ENCODE measurements at regions not wholly inside any gene's neighbourhood (a gene's known extent, or its start where the extent isn't known, plus 50 kb on each side); places are given as distances from the start of the nearest gene placed in this dataset.
"Not testable (repeated sequence)": the region's sequence is repeated elsewhere in the genome, so short reads cannot be mapped to it uniquely, and the experiment has no call there.

DNA sequence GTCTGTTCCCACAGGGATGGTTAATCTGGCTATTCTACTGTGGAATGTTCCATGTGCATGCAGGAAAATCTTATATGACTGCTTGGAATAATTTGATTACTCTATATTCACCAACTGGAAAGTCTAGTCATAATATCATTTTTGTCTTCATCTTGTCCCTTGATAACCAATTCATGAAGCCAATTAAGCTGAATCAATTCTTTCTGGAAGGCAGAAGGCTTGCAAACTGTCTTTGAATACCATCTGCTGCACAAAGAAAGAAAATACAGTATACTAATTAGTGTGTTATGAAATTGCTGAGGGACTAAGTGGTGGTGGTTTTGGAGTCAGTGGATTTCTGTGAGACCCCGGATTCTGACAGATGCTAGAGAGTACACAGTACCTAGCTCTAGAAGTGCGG, 546.5 kb upstream of the MIS18BP1 start:
- no peak overlapping the region for H3K9ac ChIP-seq (ENCODE audit: insufficient read length)
- no peak overlapping the region for H3K27ac ChIP-seq
- no peak overlapping the region for H3K4me3 ChIP-seq
- DNase-seq (ENCODE audit: low read depth, low spot score), result no peak
- H3K9me3 ChIP-seq (ENCODE audit: low read depth, low read length), result no peaks in the 10 kb centered on the region
- TF ChIP-seq POLR2AphosphoS5 (IDR thresholded peaks at IDR 0.05; ENCODE audit: borderline replicate concordance, low read depth, low read length) (no peak), EZH2 (IDR thresholded peaks at IDR 0.05) (no peak), FOXP2 (optimal IDR thresholded peaks at IDR 0.05; ENCODE audit: control extremely low read depth, extremely low read length, insufficient read depth) (no peak)
- H3K36me3 ChIP-seq (ENCODE audit: insufficient read depth, low read length), result no peaks in the 10 kb centered on the region

DNA sequence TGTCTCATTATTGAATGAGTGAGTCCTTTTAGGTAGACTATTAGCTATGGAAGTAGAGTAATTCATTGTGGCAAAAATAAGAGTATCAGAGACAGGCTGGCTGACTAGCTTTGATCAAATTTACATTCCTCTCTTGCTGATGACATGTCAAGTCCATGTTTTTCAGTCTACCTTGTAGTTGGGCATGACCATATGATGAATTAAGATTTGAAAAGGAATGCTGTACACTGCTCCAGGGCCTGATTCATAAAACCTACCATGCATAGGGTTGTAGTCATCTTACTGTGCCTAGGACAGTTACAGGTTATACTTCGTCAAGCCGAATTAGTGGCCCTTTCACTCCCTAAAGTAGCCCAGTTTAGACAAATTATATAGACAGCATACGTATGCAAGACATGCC, 545.7 kb upstream of the MIS18BP1 start:
- no peaks in the 10 kb centered on the region for H3K36me3 ChIP-seq (ENCODE audit: insufficient read depth, low read length)
- H3K9me3 ChIP-seq (ENCODE audit: low read depth, low read length), result no peaks in the 10 kb centered on the region
- no peak overlapping the region for H3K27ac ChIP-seq
- no peak overlapping the region for H3K9ac ChIP-seq (ENCODE audit: insufficient read length)
- TF ChIP-seq EZH2 (IDR thresholded peaks at IDR 0.05) (no peak), FOXP2 (optimal IDR thresholded peaks at IDR 0.05; ENCODE audit: control extremely low read depth, extremely low read length, insufficient read depth) (no peak), POLR2AphosphoS5 (IDR thresholded peaks at IDR 0.05; ENCODE audit: borderline replicate concordance, low read depth, low read length) (no peak)
- no peak overlapping the region for H3K4me3 ChIP-seq
- no peak for DNase-seq (ENCODE audit: low read depth, low spot score)

- H3K36me3 ChIP-seq (ENCODE audit: insufficient read depth, low read length); H3K4me3 ChIP-seq; DNase-seq (ENCODE audit: low read depth, low spot score); H3K9me3 ChIP-seq (ENCODE audit: low read depth, low read length); H3K27ac ChIP-seq; H3K9ac ChIP-seq (ENCODE audit: insufficient read length): not testable (repeated sequence)
These were observed 543.0 kb upstream of the MIS18BP1 start for GRCh38 chr14:45796006-45796405.

DNA sequence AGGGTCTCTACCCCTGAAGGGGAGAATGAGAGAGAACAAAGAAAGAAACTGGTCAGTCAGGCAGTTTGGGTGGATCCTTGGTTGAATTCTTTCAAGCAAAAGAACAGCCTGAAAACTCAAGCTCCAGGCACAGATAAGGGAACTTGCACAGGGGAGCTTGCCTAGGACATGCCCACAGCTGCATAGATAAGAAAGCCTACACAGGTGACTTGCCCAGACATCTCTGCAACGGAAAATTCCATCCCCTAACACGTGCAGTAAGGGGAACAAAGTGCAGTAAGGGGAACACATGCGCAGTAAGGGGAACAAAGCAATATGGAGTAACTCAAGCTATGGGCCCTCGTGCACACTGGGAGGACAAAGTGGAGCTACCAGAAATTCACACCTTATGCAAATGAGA, 540.1 kb upstream of the MIS18BP1 start:
- TF ChIP-seq EZH2 (IDR thresholded peaks at IDR 0.05) (no peak), POLR2AphosphoS5 (IDR thresholded peaks at IDR 0.05; ENCODE audit: borderline replicate concordance, low read depth, low read length) (no peak), FOXP2 (optimal IDR thresholded peaks at IDR 0.05; ENCODE audit: control extremely low read depth, extremely low read length, insufficient read depth) (no peak)
- DNase-seq (ENCODE audit: low read depth, low spot score), result no peak
- Histone ChIP-seq H3K9ac (ENCODE audit: insufficient read length) (no peak overlapping the region), H3K9me3 (ENCODE audit: low read depth, low read length) (no peaks in the 10 kb centered on the region), H3K36me3 (ENCODE audit: insufficient read depth, low read length) (no peaks in the 10 kb centered on the region), H3K27ac (no peak overlapping the region), H3K4me3 (no peak overlapping the region)

- no peak for DNase-seq (ENCODE audit: low read depth, low spot score)
- no peaks in the 10 kb centered on the region for H3K36me3 ChIP-seq (ENCODE audit: insufficient read depth, low read length)
- H3K27ac ChIP-seq, result no peak overlapping the region
- H3K9ac ChIP-seq (ENCODE audit: insufficient read length), result no peak overlapping the region
- H3K4me3 ChIP-seq, result no peak overlapping the region
- TF ChIP-seq EZH2 (IDR thresholded peaks at IDR 0.05) (no peak), FOXP2 (optimal IDR thresholded peaks at IDR 0.05; ENCODE audit: control extremely low read depth, extremely low read length, insufficient read depth) (no peak), POLR2AphosphoS5 (IDR thresholded peaks at IDR 0.05; ENCODE audit: borderline replicate concordance, low read depth, low read length) (no peak)
- peaks cover 4% of the 10 kb centered on the region; the same call in 1 of the 2 replicates for H3K9me3 ChIP-seq (ENCODE audit: low read depth, low read length)
These were observed 537.3 kb upstream of the MIS18BP1 start for GRCh38 chr14:45790293-45790692.

- no peaks in the 10 kb centered on the region for H3K36me3 ChIP-seq (ENCODE audit: insufficient read depth, low read length)
- no peak overlapping the region for H3K9ac ChIP-seq (ENCODE audit: insufficient read length)
- no peak overlapping the region for H3K27ac ChIP-seq
- H3K4me3 ChIP-seq, result no peak overlapping the region
- no peak for TF ChIP-seq FOXP2 (optimal IDR thresholded peaks at IDR 0.05; ENCODE audit: control extremely low read depth, extremely low read length, insufficient read depth)
- no peak for TF ChIP-seq EZH2 (IDR thresholded peaks at IDR 0.05)
- no peak for TF ChIP-seq POLR2AphosphoS5 (IDR thresholded peaks at IDR 0.05; ENCODE audit: borderline replicate concordance, low read depth, low read length)
- no peak for DNase-seq (ENCODE audit: low read depth, low spot score)
- peaks cover 4% of the 10 kb centered on the region; the same call in 1 of the 2 replicates for H3K9me3 ChIP-seq (ENCODE audit: low read depth, low read length)
These were observed 534.2 kb upstream of the MIS18BP1 start for GRCh38 chr14:45787167-45787566.

DNA sequence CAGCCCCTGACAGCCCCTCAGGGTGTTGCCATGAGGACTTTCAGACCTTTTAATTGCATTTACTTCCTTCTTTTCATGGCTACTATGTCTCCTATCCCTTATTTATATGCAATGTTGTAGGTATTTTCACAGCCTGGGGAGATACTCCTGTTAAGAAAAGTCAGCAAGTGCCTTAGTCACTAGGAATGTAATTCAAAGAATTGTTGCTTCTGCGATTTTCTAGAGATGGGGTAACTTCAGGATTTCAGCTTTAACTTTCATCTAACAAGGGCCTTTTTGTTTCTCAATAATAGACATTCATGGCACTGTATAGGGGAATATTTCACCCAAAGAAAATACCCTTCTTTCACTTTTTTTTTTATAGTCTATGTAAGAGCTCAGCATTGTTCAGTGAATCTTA, 533.3 kb upstream of the MIS18BP1 start:
- DNase-seq (ENCODE audit: low read depth, low spot score), result no peak
- TF ChIP-seq EZH2 (IDR thresholded peaks at IDR 0.05) (no peak), FOXP2 (optimal IDR thresholded peaks at IDR 0.05; ENCODE audit: control extremely low read depth, extremely low read length, insufficient read depth) (no peak), POLR2AphosphoS5 (IDR thresholded peaks at IDR 0.05; ENCODE audit: borderline replicate concordance, low read depth, low read length) (no peak)
- Histone ChIP-seq H3K36me3 (ENCODE audit: insufficient read depth, low read length) (no peaks in the 10 kb centered on the region), H3K9ac (ENCODE audit: insufficient read length) (no peak overlapping the region), H3K9me3 (ENCODE audit: low read depth, low read length) (peaks cover 4% of the 10 kb centered on the region; the same call in 1 of the 2 replicates), H3K4me3 (no peak overlapping the region), H3K27ac (no peak overlapping the region)

DNA sequence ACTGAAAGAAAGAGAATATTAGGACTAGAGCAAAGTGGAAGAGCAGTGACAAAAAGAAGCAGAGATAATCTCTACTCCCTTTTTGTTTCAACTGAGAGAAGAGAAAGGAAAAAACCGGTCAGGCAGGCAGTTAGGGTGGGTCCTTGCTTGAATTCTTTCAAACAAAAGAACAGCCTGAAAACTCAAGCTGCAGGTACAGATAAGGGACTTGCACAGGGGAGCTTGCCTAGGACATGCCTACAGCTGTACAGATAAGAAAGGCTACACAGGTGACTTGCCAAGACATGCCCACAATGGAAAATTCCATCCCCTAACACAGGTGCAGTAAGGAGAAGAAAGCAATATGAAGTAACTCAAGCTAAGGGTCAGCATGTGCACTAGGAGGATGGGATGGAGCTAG, 532.2 kb upstream of the MIS18BP1 start:
- no peak overlapping the region for H3K27ac ChIP-seq
- TF ChIP-seq FOXP2 (optimal IDR thresholded peaks at IDR 0.05; ENCODE audit: control extremely low read depth, extremely low read length, insufficient read depth) (no peak), EZH2 (IDR thresholded peaks at IDR 0.05) (no peak), POLR2AphosphoS5 (IDR thresholded peaks at IDR 0.05; ENCODE audit: borderline replicate concordance, low read depth, low read length) (no peak)
- DNase-seq (ENCODE audit: low read depth, low spot score), result no peak
- H3K9me3 ChIP-seq (ENCODE audit: low read depth, low read length), result peaks cover 4% of the 10 kb centered on the region; the same call in 1 of the 2 replicates
- no peaks in the 10 kb centered on the region for H3K36me3 ChIP-seq (ENCODE audit: insufficient read depth, low read length)
- no peak overlapping the region for H3K4me3 ChIP-seq
- H3K9ac ChIP-seq (ENCODE audit: insufficient read length), result no peak overlapping the region

- TF ChIP-seq FOXP2 (optimal IDR thresholded peaks at IDR 0.05; ENCODE audit: control extremely low read depth, extremely low read length, insufficient read depth), result no peak
- TF ChIP-seq POLR2AphosphoS5 (IDR thresholded peaks at IDR 0.05; ENCODE audit: borderline replicate concordance, low read depth, low read length), result no peak
- TF ChIP-seq EZH2 (IDR thresholded peaks at IDR 0.05), result no peak
- no peak overlapping the region for H3K4me3 ChIP-seq
These were observed 513.2 kb upstream of the MIS18BP1 start for GRCh38 chr14:45766247-45766646.

More at GRCh38 chr14:45766247-45766646, 513.2 kb upstream of the MIS18BP1 start:
- Histone ChIP-seq H3K27ac (no peak overlapping the region), H3K36me3 (ENCODE audit: insufficient read depth, low read length) (no peaks in the 10 kb centered on the region), H3K9me3 (ENCODE audit: low read depth, low read length) (no peaks in the 10 kb centered on the region), H3K9ac (ENCODE audit: insufficient read length) (no peak overlapping the region)
- DNase-seq (ENCODE audit: low read depth, low spot score), result no peak
